Fibroblast of lung (primary cell): ENCODE measurements at regions not wholly inside any gene's neighbourhood (a gene's known extent, or its start where the extent isn't known, plus 50 kb on each side); places are given as distances from the start of the nearest gene placed in this dataset.

Source experiments
- CTCF ChIP-seq, 2 donors: IDR thresholded peaks in 1 of 2; conservative IDR thresholded peaks in 1 of 2; 1 replicate in 1 of 2; 2 replicates in 1 of 2; pipeline ENCODE4 v1.5.1; 2011 to 2012; ENCODE audit warnings: low read length in 2 of 2, control low read depth in 1 of 2, inconsistent platforms in 1 of 2, low read depth in 1 of 2, mild to moderate bottlenecking in 1 of 2
- EZH2 ChIP-seq: IDR thresholded peaks from 2 replicates; pipeline ENCODE4 v1.5.1; 2012; ENCODE audit warnings: low read length, control low read depth, mild to moderate bottlenecking; ENCODE audit errors: missing control alignments

- no peak for TF ChIP-seq CTCF (conservative IDR thresholded peaks at IDR 0.05 in 1 of 2, IDR thresholded peaks at IDR 0.05 in 1 of 2; ENCODE audit: low read depth in 1 of 2, low read length in 2 of 2)
- TF ChIP-seq EZH2 = no peak
These were observed 397.9 kb downstream of the TOX3 start for GRCh38 chr16:52149003-52149402.
